GM12878 (cell line): ENCODE measurements at regions not wholly inside any gene's neighbourhood (a gene's known extent, or its start where the extent isn't known, plus 50 kb on each side); places are given as distances from the start of the nearest gene placed in this dataset.

ENCODE experiments used
- ATAC-seq: fragments of 200-7000 bp; cut with Tn5 transposase; 3 replicates; pipeline ENCODE4 v1.9.1; 2020; ENCODE audit warnings: mild to moderate bottlenecking, moderate library complexity
- BruUV-seq: library from RNA; stranded (reverse); fragments of 400-500 nt; replicated peaks from 2 replicates; lab custom pipeline; 2021; lab: Mats Ljungman, UMichigan
- CTCF ChIA-PET: fragments of 300-600 bp; sonication (Branson Sonifier 250); formaldehyde crosslinking; extraction: SDS; loops from one replicate; lab custom pipeline; 2021; ENCODE audit warnings: inconsistent platforms; lab: Yijun Ruan, JAX
- POLR2A ChIA-PET: fragments of 350-600 bp; formaldehyde crosslinking; extraction: SDS; loops from one replicate; lab custom pipeline; 2021; ENCODE audit warnings: inconsistent platforms; lab: Charles Lee
- RAD21 ChIA-PET: fragments of 300-600 bp; sonication (Branson Sonifier 250); formaldehyde crosslinking; loops from one replicate; lab custom pipeline; 2023; ENCODE audit warnings: antibody characterized with exemption; ENCODE audit not compliant: unreplicated experiment; lab: Charles Lee
- SMC1A ChIA-PET: fragments of 300-600 bp; sonication (Branson Sonifier 250); formaldehyde crosslinking; loops from one replicate; lab custom pipeline; 2023; ENCODE audit not compliant: unreplicated experiment, uncharacterized antibody; lab: Charles Lee
- DNase-seq: peaks from one replicate; pipeline ENCODE4 v3.0.0-alpha.2; 2011; ENCODE audit warnings: low read depth, low spot score
- FAIRE-seq: peaks from 3 replicates; lab custom pipeline; 2011; peaks lifted over from hg19 to GRCh38; lab: Jason Lieb, UNC
- H2AFZ ChIP-seq: 2 replicates; pipeline ENCODE4 v1.6.0; 2011; ENCODE audit warnings: low read depth, low read length, control low read depth; ENCODE audit not compliant: control insufficient read depth
- H3K27ac ChIP-seq: 2 replicates; pipeline ENCODE4 v1.5.1; 2011; ENCODE audit warnings: control low read depth; ENCODE audit not compliant: control insufficient read depth, insufficient read depth
- H3K27me3 ChIP-seq, 2 experiments: replicated peaks in 1 of 2; 2 replicates each; pipeline versions ENCODE4 v1.6.0 to v1.6.1; 2011; ENCODE audit warnings: low read length in 1 of 2; ENCODE audit not compliant: control insufficient read depth in 2 of 2, insufficient read depth in 2 of 2
- H3K36me3 ChIP-seq, 2 experiments: 2 replicates each; pipeline ENCODE4 v1.5.1; 2011; ENCODE audit warnings: low read length in 1 of 2; ENCODE audit not compliant: control insufficient read depth in 2 of 2, insufficient read depth in 2 of 2
- H3K4me1 ChIP-seq: 2 replicates; pipeline ENCODE4 v1.6.1; 2011; ENCODE audit warnings: mild to moderate bottlenecking, low read length, moderate library complexity, mixed read lengths; ENCODE audit not compliant: control insufficient read depth, insufficient read depth
- H3K4me2 ChIP-seq: 2 replicates; pipeline ENCODE4 v1.6.0; 2011; ENCODE audit warnings: control low read depth; ENCODE audit not compliant: control insufficient read depth, insufficient read depth
- H3K4me3 ChIP-seq: fragments of 200-600 bp; sonication (generic); 2 replicates; pipeline ENCODE4 v1.5.1; 2016
- H3K79me2 ChIP-seq: 2 replicates; pipeline ENCODE4 v1.6.0; 2011; ENCODE audit warnings: low read length; ENCODE audit not compliant: control insufficient read depth, insufficient read depth
- H3K9ac ChIP-seq: 2 replicates; pipeline ENCODE4 v1.8.0; 2011; ENCODE audit warnings: low read length, control low read depth, mixed read lengths; ENCODE audit not compliant: control insufficient read depth, insufficient read depth
- H3K9me3 ChIP-seq: replicated peaks from 3 replicates; pipeline ENCODE4 v1.5.1; 2011; ENCODE audit warnings: mild to moderate bottlenecking, low read length; ENCODE audit not compliant: control insufficient read depth, insufficient read depth
- H4K20me1 ChIP-seq: 2 replicates; pipeline ENCODE4 v1.6.0; 2011; ENCODE audit not compliant: control insufficient read depth, insufficient read depth
- ATF7 ChIP-seq: fragments of 450-650 bp; IDR thresholded peaks from 2 replicates; pipeline ENCODE4 v1.6.1; 2016; ENCODE audit warnings: low read depth, mild to moderate bottlenecking
- CEBPB ChIP-seq, 2 experiments: fragments of 150-350 bp in 1 of 2; IDR thresholded peaks; 2 replicates each; pipeline ENCODE4 v1.6.1; 2012 to 2014; ENCODE audit warnings: low read depth in 2 of 2, low read length in 2 of 2, borderline replicate concordance in 1 of 2, inconsistent platforms in 1 of 2
- ELK1 ChIP-seq: IDR thresholded peaks from 2 replicates; pipeline ENCODE4 v1.6.1; 2012; ENCODE audit warnings: low read depth, low read length, improper control_type of control experiment
- GATAD2B ChIP-seq: fragments of 450-650 bp; conservative IDR thresholded peaks from 2 replicates; pipeline ENCODE4 v1.6.1; 2017; ENCODE audit warnings: low read depth, mild to moderate bottlenecking, moderate library complexity
- HDAC2 ChIP-seq: fragments of 200-600 bp; sonication (generic); IDR thresholded peaks from 2 replicates; pipeline ENCODE4 v1.6.1; 2017
- JUND ChIP-seq: IDR thresholded peaks from 2 replicates; pipeline ENCODE4 v1.6.1; 2012; ENCODE audit warnings: low read depth, mild to moderate bottlenecking, low read length, improper control_type of control experiment, moderate library complexity
- MYC ChIP-seq: IDR thresholded peaks from 2 replicates; pipeline ENCODE4 v1.6.1; 2011; ENCODE audit warnings: mild to moderate bottlenecking, low read length, moderate library complexity, inconsistent platforms; ENCODE audit not compliant: insufficient read depth, insufficient replicate concordance, insufficient read length, severe bottlenecking
- NFYB ChIP-seq: IDR thresholded peaks from 2 replicates; pipeline ENCODE4 v1.6.1; 2011; ENCODE audit warnings: low read depth, mild to moderate bottlenecking, low read length, improper control_type of control experiment, moderate library complexity; ENCODE audit not compliant: insufficient read depth
- POLR2AphosphoS5 ChIP-seq: IDR thresholded peaks from 2 replicates; pipeline ENCODE4 v1.6.1; 2011; ENCODE audit warnings: mild to moderate bottlenecking, low read length, inconsistent platforms
- RAD21 ChIP-seq: IDR thresholded peaks from 2 replicates; pipeline ENCODE4 v1.6.1; 2011; ENCODE audit warnings: mild to moderate bottlenecking, low read depth, low read length, moderate library complexity; ENCODE audit not compliant: insufficient read depth
- SKIL ChIP-seq: fragments of 450-650 bp; IDR thresholded peaks from 2 replicates; pipeline ENCODE4 v1.6.1; 2017; ENCODE audit warnings: mild to moderate bottlenecking, low read depth, inconsistent platforms; ENCODE audit not compliant: poor library complexity, severe bottlenecking
- SPI1 ChIP-seq: IDR thresholded peaks from 2 replicates; pipeline ENCODE4 v1.6.1; 2011; ENCODE audit warnings: low read depth, mild to moderate bottlenecking, low read length, moderate library complexity, borderline replicate concordance; ENCODE audit not compliant: insufficient read depth
- STAT1 ChIP-seq: fragments of 450-650 bp; conservative IDR thresholded peaks from 2 replicates; pipeline ENCODE4 v1.6.1; 2014; ENCODE audit warnings: antibody characterized with exemption, mild to moderate bottlenecking
- WGBS: methylation state at CpG from one replicate; pipeline ENCODE4 v1.1.6; 2016; ENCODE audit warnings: low lambda C conversion rate; ENCODE audit not compliant: insufficient replicate concordance, insufficient coverage; ENCODE audit errors: missing lambda C conversion rate; 5-methylcytosine and 5-hydroxymethylcytosine counted together
- in situ Hi-C: fragments of 300-500 bp; cut with MboI; formaldehyde crosslinking; loops from 9 replicates; pipeline ENCODE4 v1.14.3; 2018; ENCODE audit warnings: mixed read lengths
- intact Hi-C: fragments of 100-400 bp; cut with micrococcal nuclease; formaldehyde crosslinking; loops from one replicate; pipeline ENCODE4 v1.14.2; 2022; ENCODE audit not compliant: unreplicated experiment
- TF ChIP-seq, protein P1 (sequence below): fragments of 150-350 bp; IDR thresholded peaks from 2 replicates; pipeline ENCODE4 v1.6.1; 2016; ENCODE audit warnings: low read depth, low read length

DNA sequence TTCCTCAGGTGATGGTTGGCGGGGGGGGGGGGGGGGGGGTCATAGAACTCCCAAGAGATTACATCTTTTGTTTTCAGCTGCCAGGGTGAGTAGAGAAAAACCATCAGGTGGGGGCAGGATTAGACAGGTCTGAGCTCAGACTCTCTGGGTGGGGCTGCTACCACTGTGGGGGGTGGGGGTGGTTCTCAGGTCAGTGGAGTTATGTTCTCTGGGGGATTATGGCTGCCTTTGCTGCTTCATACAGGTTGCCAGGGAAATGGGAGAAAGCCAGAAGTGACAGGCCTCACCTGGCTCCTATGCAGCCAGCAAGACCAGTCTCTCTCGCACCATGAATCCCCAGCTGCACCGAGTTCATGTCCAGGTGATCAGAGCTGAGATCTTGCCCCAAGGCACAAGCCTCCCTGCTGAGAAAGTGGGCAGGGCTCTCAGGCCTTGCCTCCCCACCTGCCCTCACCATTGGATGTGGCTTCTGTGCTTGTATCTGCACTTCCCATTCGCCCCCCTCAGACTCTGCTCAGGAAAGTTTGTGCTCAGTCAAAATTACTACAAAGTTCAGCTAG, 828.1 kb downstream of the MCTP2 start (continued):
- TF ChIP-seq SPI1 (no peak), CEBPB (IDR thresholded peaks at IDR 0.05; ENCODE audit: borderline replicate concordance in 1 of 2, low read depth in 2 of 2, low read length in 2 of 2) (no peak)

DNA sequence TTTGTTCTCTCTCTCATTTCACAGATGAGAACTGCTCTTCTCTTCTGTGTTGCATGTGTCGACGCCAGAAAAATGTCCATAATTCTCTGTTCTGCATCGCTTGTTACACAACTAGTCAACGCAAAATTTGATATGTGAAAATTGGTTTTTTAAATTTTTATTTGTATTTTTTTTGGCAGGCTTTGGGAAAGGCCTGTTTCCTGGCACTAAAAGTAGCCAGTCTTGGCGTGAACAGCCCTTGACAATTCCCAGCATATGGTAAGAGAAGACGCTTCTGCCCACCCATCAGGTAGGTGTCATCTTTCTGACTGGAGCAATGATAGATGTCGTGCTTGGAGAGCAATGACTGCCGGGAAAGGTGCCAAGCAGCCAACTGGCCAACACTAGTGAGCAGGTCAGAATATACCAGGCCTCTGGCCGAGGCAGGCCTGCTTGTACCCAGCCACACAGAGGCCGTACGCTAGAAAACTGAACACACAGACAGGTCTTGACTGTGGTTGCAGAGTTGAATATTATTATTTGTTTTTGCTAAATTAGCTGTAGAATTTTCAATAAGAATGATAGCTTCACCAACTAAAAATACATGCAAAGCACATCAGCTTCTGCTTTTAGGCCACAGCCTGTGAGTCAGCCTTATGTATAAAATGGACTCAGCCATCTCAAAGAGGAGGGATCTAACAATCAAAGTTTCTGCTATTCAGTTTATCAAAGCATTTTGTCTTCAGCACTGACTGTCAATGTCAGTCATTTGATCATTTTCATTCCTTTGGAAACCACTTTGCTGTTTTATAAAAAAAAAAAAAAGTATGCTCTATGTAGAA, 837.5 kb downstream of the MCTP2 start:
- ChIA-PET SMC1A (no interaction called here), POLR2A (no interaction called here), RAD21 (no interaction called here), CTCF (no interaction called here)
- H3K4me1 ChIP-seq: no peaks in the 10 kb centered on the region
- in situ Hi-C loops (no loop called here), intact Hi-C loops (no loop called here)
- no peaks in the 10 kb centered on the region; the same call in 2 of the 3 replicates for H3K9me3 ChIP-seq
- no peak for ATAC-seq
- H2AFZ ChIP-seq: no peak overlapping the region
- BruUV-seq: no TSS peak
- no peak overlapping the region for H3K27ac ChIP-seq
- no peak for DNase-seq
- H3K4me2 ChIP-seq: no peak overlapping the region
- no peak overlapping the region for H3K4me3 ChIP-seq
- no peak for TF ChIP-seq HDAC2
- TF ChIP-seq GATAD2B: no peak
- TF ChIP-seq JUND: no peak
- no peak for TF ChIP-seq ELK1
- no peak for TF ChIP-seq POLR2AphosphoS5
- no peak for TF ChIP-seq RAD21
- no peak for TF ChIP-seq MYC
- TF ChIP-seq, protein P1, sequence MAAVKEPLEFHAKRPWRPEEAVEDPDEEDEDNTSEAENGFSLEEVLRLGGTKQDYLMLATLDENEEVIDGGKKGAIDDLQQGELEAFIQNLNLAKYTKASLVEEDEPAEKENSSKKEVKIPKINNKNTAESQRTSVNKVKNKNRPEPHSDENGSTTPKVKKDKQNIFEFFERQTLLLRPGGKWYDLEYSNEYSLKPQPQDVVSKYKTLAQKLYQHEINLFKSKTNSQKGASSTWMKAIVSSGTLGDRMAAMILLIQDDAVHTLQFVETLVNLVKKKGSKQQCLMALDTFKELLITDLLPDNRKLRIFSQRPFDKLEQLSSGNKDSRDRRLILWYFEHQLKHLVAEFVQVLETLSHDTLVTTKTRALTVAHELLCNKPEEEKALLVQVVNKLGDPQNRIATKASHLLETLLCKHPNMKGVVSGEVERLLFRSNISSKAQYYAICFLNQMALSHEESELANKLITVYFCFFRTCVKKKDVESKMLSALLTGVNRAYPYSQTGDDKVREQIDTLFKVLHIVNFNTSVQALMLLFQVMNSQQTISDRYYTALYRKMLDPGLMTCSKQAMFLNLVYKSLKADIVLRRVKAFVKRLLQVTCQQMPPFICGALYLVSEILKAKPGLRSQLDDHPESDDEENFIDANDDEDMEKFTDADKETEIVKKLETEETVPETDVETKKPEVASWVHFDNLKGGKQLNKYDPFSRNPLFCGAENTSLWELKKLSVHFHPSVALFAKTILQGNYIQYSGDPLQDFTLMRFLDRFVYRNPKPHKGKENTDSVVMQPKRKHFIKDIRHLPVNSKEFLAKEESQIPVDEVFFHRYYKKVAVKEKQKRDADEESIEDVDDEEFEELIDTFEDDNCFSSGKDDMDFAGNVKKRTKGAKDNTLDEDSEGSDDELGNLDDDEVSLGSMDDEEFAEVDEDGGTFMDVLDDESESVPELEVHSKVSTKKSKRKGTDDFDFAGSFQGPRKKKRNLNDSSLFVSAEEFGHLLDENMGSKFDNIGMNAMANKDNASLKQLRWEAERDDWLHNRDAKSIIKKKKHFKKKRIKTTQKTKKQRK: no peak
- TF ChIP-seq STAT1: no peak
- TF ChIP-seq SKIL: no peak
- TF ChIP-seq ATF7: no peak
- no peak for TF ChIP-seq NFYB
- no peaks in the 10 kb centered on the region for H3K79me2 ChIP-seq
- H4K20me1 ChIP-seq: no peaks in the 10 kb centered on the region
- 42% methylated on average over 11 of the region's 11 CpGs for WGBS
- no peak overlapping the region for H3K9ac ChIP-seq
- no peaks in the 10 kb centered on the region for H3K36me3 ChIP-seq
- FAIRE-seq: no peak
- H3K27me3 ChIP-seq: no peaks in the 10 kb centered on the region
